ENCODE measurements at regions not wholly inside any gene's neighbourhood (a gene's known extent, or its start where the extent isn't known, plus 50 kb on each side); places are given as distances from the start of the nearest gene placed in this dataset.

DNA sequence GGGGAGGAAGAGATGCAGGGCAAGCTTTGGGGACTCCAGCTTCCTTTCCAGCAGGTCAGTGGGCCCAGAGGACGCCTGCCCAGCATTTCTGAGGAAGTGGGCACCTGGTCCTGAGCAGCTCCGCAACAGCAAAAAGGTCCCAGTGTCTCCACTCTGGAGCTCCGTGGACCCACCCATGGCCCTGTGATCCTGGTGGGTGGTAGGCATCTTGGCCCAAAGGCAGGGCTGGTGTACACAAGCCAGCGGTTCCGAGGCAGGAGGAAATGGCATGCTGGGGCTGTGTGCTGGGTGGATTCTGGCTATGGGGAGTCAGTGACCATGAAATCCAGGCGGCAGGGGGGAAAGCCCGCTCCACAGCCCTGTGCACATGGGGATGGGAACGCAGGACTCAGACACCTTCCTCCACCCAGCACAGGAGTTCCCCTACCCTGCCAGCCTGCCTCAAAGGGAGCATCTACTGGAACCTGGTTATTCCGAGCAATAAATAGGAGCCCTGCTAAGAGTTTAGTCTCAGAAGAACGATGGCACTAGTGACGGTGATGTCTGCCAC lies 206.0 kb downstream of the GLI2 start:
- TF ChIP-seq, protein P1, sequence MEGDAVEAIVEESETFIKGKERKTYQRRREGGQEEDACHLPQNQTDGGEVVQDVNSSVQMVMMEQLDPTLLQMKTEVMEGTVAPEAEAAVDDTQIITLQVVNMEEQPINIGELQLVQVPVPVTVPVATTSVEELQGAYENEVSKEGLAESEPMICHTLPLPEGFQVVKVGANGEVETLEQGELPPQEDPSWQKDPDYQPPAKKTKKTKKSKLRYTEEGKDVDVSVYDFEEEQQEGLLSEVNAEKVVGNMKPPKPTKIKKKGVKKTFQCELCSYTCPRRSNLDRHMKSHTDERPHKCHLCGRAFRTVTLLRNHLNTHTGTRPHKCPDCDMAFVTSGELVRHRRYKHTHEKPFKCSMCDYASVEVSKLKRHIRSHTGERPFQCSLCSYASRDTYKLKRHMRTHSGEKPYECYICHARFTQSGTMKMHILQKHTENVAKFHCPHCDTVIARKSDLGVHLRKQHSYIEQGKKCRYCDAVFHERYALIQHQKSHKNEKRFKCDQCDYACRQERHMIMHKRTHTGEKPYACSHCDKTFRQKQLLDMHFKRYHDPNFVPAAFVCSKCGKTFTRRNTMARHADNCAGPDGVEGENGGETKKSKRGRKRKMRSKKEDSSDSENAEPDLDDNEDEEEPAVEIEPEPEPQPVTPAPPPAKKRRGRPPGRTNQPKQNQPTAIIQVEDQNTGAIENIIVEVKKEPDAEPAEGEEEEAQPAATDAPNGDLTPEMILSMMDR (conservative IDR thresholded peaks at IDR 0.05 in 1 of 2, IDR thresholded peaks at IDR 0.05 in 1 of 2; ENCODE audit: extremely low read depth in 1 of 2, insufficient read depth in 1 of 2, low read depth in 1 of 2, low read length in 2 of 2) = no peak
- no peak for TF ChIP-seq EZH2 (IDR thresholded peaks at IDR 0.05; ENCODE audit: borderline replicate concordance, low read length)

Measured in mammary epithelial cell (primary cell).